ENCODE measurements at regions not wholly inside any gene's neighbourhood (a gene's known extent, or its start where the extent isn't known, plus 50 kb on each side); places are given as distances from the start of the nearest gene placed in this dataset.

DNA sequence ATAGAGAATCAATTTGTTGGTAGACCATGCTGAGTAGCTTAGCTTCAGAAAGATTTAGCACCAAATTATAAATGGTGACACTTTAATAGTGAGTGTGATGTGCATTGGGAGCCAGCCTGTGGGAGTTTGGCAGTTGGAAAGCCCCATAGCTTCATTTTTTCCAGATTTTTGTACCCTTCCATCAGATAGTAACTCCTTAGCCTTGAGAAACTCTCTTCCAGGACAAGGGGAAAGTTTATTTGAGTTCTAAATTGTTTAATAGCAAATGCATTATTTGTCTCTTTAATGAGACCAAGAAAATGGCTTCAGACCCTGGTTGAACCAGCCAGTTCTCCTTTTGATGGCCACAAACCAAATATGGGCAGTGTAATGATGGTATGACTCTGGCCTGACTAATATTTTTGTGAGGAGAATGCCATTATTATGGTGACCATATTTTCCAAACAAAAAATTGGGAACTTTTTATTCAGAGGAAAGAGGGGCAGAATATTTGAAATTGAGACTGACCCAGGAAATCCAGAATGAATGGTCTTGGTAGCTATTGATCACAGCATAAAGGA, 49.8 kb downstream of the PLCE1 start:
- no peak for DNase-seq

- no peak for DNase-seq
Measured at GRCh38 chr10:94046098-94046497, 52.4 kb downstream of the PLCE1 start.

DNA sequence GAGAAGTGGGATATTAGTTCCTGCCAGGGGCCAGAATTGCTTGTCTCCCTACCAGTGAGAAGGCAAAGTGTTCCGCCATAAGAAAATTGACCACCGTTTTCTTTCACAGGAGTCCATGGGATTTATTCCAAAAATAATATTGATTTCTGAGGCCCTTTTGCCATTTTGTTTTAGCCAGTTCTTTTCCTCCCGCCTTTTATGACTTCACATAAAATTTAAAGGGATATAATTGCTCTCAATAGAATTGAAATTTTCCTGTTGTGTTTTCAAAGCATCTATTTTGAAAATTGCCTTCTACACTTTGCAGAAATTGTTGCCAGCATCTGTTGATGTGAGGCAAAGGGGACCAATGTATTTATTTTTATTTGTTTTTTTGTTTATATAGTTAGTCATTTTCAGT, 53.6 kb downstream of the PLCE1 start:
- no peak for DNase-seq

- no peak for DNase-seq
Measured at GRCh38 chr10:94049911-94050310, 56.2 kb downstream of the PLCE1 start.

DNA sequence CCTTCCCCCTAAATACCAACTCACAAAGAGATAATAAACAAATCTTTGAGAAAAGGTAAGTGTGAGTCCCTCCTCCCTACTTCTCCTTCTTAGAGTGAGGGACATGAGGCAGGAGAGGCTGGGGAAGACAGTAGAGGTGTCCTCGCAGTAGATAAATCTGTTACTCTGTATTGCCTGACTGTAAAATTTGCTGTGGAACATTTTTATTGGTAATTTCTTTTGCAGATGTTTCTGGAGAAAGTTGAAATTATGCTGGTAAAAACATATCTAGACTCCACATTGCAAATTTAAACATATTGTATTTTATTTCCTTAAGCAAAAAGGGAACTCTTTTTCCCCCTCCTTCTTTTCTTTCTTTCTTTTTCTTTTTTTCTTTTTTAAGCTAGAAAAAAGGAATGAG, 58.5 kb downstream of the PLCE1 start:
- no peak for DNase-seq

- no peak for DNase-seq
Measured at GRCh38 chr10:94052866-94053791, 59.4 kb downstream of the PLCE1 start.

DNA sequence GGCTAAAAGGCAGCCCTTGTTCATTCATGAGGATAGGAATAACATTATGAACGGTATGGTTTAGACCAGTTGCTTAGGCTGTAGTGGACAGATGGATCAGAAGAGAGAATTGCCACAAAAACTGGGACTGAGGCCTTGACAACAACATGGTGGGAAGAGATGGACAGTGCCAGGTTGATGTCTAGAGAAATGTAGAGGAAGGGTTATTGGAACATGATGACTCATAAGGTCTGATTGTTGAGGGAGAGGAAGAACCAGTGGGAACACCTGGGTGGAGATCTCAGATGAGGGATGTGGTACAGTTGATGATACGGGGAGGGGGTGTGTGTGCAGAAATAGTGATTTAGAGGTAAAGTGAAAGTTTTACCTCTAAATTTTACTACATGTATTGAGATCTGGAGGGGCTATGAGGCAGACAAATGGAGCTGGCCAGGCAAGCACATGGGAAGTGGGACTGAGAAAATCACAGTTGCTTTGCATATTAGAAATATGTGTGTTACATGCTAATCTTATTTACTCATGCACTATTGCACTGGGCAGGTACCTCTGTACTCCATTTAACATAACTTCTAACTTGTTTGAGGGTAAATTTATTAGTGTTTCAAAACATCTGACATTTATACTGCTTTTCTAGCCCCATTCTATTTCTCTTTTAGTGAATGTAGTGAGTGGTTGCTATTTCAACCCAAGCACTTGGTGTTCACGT, 65.6 kb downstream of the PLCE1 start:
- no peak for DNase-seq

DNA sequence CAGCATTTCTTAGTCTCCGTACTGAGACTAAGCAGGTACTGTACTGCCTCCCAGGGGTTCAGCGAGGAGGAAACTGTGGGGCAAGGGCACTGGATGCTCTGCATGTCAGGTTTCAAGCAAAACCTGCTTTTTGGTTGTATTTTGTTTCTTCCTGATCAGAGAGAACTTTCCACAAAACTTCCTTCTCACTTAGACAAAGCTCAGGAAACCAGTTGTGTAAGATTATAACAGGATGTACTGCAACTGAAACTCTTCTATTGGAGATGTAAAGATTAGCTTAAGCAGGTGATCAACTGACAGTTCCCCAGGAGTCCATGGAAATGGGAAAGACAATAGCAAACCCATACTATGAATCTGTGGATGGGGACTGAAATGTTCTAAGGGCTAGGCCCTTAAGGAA, 67.3 kb downstream of the PLCE1 start:
- no peak for DNase-seq

- no peak for DNase-seq
Measured at GRCh38 chr10:94062611-94063010, 68.9 kb downstream of the PLCE1 start.

GRCh38 chr10:94065362-94065761, 71.6 kb downstream of the PLCE1 start:
- no peak for DNase-seq

DNA sequence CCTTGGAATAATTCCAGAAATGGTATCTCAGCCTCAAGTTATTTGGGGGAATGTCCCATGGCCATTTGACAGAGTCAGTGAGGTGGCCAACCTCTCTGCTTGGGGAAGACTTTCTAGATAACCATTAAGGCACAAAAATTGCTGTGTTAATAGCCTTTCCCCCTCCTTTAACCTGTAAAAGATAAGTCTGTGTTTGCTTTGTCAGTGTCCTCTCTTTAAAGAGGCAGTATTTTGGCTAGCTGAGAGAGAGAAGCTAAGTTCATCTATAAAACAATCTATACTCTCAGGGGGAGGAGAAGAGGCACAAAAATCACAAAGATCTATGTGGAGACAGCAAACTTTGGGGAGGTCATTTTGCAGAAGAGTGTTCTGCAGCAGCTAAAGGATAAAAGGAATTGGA, 72.1 kb downstream of the PLCE1 start:
- no peak for DNase-seq

GRCh38 chr10:94066411-94066810, 72.7 kb downstream of the PLCE1 start:
- no peak for DNase-seq

DNA sequence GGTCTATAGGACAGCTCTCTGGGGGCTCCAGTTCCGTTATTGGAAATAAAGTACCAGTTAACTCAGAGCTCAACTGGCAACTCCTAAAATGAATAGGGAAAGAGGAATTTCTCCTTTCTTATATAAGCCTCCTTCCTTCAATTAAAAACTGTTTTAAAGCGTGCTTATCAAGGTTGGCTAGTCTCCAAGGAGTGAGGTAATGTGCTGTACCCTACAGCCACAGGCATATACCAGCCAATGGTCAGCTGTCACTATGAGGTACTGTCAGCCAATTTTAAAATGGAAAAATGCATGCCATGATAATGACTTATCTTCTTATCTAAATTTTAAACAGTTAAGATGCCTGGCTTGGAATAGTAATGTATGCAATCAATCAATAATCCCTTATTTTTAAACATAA, 76.2 kb downstream of the PLCE1 start:
- DNase-seq: no peak

DNA sequence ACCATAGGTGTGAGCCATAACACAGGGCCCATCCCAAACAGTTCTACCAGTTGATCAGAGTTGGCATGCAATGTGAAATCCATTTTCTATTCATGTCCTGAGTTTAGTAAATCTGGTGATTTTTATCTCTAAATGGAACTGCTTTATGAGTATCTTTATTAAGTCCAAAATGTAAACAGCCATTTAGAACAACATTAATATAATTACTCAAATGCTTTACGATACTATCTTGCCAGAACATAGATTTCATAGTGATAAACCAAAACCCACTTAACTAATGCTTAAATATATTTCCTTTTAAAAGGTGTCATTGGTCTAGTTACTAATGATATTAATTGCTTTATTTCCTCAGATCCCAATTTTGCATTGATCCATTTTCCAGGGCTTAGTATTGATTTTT, 80.7 kb downstream of the PLCE1 start:
- DNase-seq: no peak

DNA sequence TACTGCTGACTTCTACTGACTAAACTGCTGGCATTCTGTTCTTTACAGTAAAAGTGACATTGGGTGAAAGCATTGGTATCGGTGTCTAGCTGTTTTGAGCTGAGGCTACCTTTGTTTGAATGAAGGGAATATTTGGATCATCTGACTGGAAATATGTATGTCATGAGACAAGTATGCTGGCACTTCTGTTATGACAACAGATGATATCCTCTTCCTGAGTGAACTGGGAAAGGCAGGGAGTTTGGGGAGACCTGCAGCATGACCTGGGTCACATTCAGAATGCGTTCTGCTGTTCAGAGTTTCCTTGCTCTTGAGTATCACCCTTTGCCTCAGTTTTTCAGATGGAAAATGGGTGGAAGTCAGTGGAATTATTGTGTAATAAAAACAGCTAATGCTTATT, 81.8 kb downstream of the PLCE1 start:
- DNase-seq: no peak

- peak; percentile 33 for DNase-seq
Measured at GRCh38 chr10:94076325-94076841, 82.7 kb downstream of the PLCE1 start.

DNA sequence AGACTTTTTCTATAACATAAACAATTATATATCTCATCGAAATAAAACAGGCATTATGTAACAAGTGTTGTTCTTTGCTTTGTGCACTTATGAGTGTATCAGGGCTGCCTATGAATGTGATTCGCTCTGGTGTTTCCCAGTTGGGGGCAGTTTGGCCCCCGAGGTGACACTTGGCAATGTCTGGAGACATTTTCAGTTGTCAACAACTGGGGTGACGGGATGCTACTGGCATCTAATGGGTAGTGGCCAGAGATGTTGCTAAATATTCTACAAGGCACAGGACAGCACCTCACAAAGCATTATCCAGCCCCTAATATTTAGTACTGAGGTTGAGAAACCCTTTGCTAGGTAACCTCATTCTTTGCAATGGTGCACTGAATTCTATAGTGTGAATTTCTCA, 83.3 kb downstream of the PLCE1 start:
- DNase-seq: no peak

- DNase-seq: no peak
Measured at GRCh38 chr10:94080108-94080507, 86.4 kb downstream of the PLCE1 start.

GRCh38 chr10:94083662-94084265, 90.0 kb downstream of the PLCE1 start:
- DNase-seq: no peak

GRCh38 chr10:94084344-94084743, 90.6 kb downstream of the PLCE1 start:
- DNase-seq: no peak

GRCh38 chr10:94085288-94085687, 91.6 kb downstream of the PLCE1 start:
- DNase-seq: no peak

GRCh38 chr10:94085766-94086437, 92.2 kb downstream of the PLCE1 start:
- no peak for DNase-seq

DNA sequence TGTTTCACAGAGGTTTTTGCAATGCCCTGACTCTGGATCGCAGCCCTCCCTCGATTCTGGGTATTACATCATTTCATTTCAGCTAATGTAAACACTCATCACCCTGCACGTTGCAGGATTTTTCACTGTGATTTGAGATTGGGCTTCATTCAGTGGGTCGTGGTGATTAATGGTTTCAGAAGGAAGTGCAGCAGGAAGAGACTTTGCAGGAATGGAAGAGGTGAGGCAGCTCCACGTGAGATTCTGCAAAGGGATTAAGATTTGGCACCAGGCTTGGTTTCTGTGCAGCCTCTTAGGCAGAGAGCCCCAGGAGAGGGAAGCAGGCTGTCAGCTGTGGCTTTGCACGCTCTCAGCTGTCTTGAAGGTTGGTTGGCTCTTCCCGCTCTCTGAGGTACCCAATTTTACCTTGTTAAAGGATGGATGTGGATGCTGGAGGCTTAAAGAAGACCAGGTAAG, 95.2 kb downstream of the PLCE1 start:
- DNase-seq: peak; percentile 85
